A549 (cell line): ENCODE measurements at regions not wholly inside any gene's neighbourhood (a gene's known extent, or its start where the extent isn't known, plus 50 kb on each side); places are given as distances from the start of the nearest gene placed in this dataset.

Source experiments
- ATAC-seq, 2 experiments: fragments of 200-7000 bp in 1 of 2; fragments of >200 bp in 1 of 2; cut with Nextera tagmentation in 1 of 2; cut with Tn5 transposase in 1 of 2; 3 replicates each; pipeline versions ENCODE4 v1.8.0 to v1.9.1; 2018 to 2020; ENCODE audit warnings: mild to moderate bottlenecking in 1 of 2, moderate library complexity in 1 of 2
- CTCF ChIA-PET: fragments of 300-600 bp; sonication (Branson Sonifier 250); formaldehyde crosslinking; extraction: SDS; loops from one replicate; lab custom pipeline; 2021; ENCODE audit warnings: antibody characterized with exemption, inconsistent platforms; lab: Yijun Ruan, JAX
- POLR2A ChIA-PET: fragments of 350-600 bp; formaldehyde crosslinking; extraction: SDS; loops from one replicate; lab custom pipeline; 2021; ENCODE audit warnings: antibody characterized with exemption, inconsistent platforms; lab: Yijun Ruan, JAX
- DNase-seq, 2 experiments: peaks; one replicate each; pipeline versions ENCODE4 v3.0.0 to v3.0.0-alpha.2; 2011 to 2016; ENCODE audit warnings: low read depth in 1 of 2, low spot score in 1 of 2
- FAIRE-seq: peaks from 2 replicates; lab custom pipeline; 2011; peaks lifted over from hg19 to GRCh38; lab: Jason Lieb, UNC
- H3K27ac ChIP-seq, 2 experiments: fragments of >200 bp; sonication (Bioruptor Twin); formaldehyde crosslinking; 3 replicates each; pipeline ENCODE4 v1.5.1; 2016 to 2017
- H3K4me1 ChIP-seq: fragments of >200 bp; sonication (Bioruptor Twin); formaldehyde crosslinking; 3 replicates; pipeline ENCODE4 v1.6.1; 2016
- H3K4me2 ChIP-seq: fragments of >200 bp; sonication (Bioruptor Twin); formaldehyde crosslinking; 3 replicates; pipeline ENCODE4 v1.6.1; 2016
- H3K4me3 ChIP-seq: fragments of >200 bp; sonication (Bioruptor Twin); formaldehyde crosslinking; 3 replicates; pipeline ENCODE4 v1.5.1; 2016
- H3K9me3 ChIP-seq: fragments of >200 bp; sonication (Bioruptor Twin); formaldehyde crosslinking; 3 replicates; pipeline ENCODE4 v1.6.1; 2016
- CBX8 ChIP-seq: fragments of 200-600 bp; sonication (generic); IDR thresholded peaks from 2 replicates; pipeline ENCODE4 v1.6.1; 2016
- CHD2 ChIP-seq: fragments of 150-350 bp; IDR thresholded peaks from 2 replicates; pipeline ENCODE4 v1.6.1; 2014; ENCODE audit warnings: low read length; ENCODE audit not compliant: partially characterized antibody
- EHF ChIP-seq: fragments of 250-450 bp; sonication (Bioruptor Pico); IDR thresholded peaks from 2 replicates; pipeline ENCODE4 v1.5.0; 2020; ENCODE audit warnings: mild to moderate bottlenecking
- ESRRA ChIP-seq: fragments of 150-350 bp; IDR thresholded peaks from 2 replicates; pipeline ENCODE4 v1.6.1; 2014; ENCODE audit warnings: mild to moderate bottlenecking, low read length, borderline replicate concordance
- FOSB ChIP-seq: fragments of 250-450 bp; sonication (Bioruptor Pico); IDR thresholded peaks from 2 replicates; pipeline ENCODE4 v1.5.0; 2020; ENCODE audit warnings: mild to moderate bottlenecking, moderate library complexity
- FOXS1 ChIP-seq: fragments of 250-450 bp; sonication (Bioruptor Pico); IDR thresholded peaks from 2 replicates; pipeline ENCODE4 v1.5.0; 2020; ENCODE audit warnings: mild to moderate bottlenecking, moderate library complexity
- GATA3 ChIP-seq: IDR thresholded peaks from 2 replicates; pipeline ENCODE4 v1.6.1; 2012; ENCODE audit warnings: borderline replicate concordance
- HEYL ChIP-seq: fragments of 250-450 bp; sonication (Bioruptor Pico); IDR thresholded peaks from 2 replicates; pipeline ENCODE4 v1.8.0; 2021; ENCODE audit warnings: mild to moderate bottlenecking, moderate library complexity
- HOXB13 ChIP-seq: fragments of 250-450 bp; sonication (Bioruptor Pico); IDR thresholded peaks from 2 replicates; pipeline ENCODE4 v1.5.0; 2020; ENCODE audit warnings: low read depth, mild to moderate bottlenecking, moderate library complexity
- HOXB5 ChIP-seq: fragments of 250-450 bp; sonication (Bioruptor Pico); IDR thresholded peaks from 2 replicates; pipeline ENCODE4 v1.5.0; 2020; ENCODE audit warnings: mild to moderate bottlenecking, moderate library complexity
- JUNB ChIP-seq: fragments of >200 bp; sonication (Bioruptor Twin); formaldehyde crosslinking; IDR thresholded peaks from 2 replicates; pipeline ENCODE4 v1.6.1; 2016
- KDM5A ChIP-seq: fragments of 200-600 bp; sonication (generic); IDR thresholded peaks from 2 replicates; pipeline ENCODE4 v1.6.1; 2016; ENCODE audit warnings: antibody characterized with exemption, mild to moderate bottlenecking
- MAFK ChIP-seq: fragments of 450-650 bp; IDR thresholded peaks from 2 replicates; pipeline ENCODE4 v1.6.1; 2014; ENCODE audit not compliant: partially characterized antibody
- MAZ ChIP-seq: fragments of 150-350 bp; IDR thresholded peaks from 2 replicates; pipeline ENCODE4 v1.6.1; 2014; ENCODE audit warnings: antibody characterized with exemption, low read depth, low read length, borderline replicate concordance
- NR3C1 ChIP-seq: fragments of >200 bp; sonication (Bioruptor Twin); formaldehyde crosslinking; IDR thresholded peaks from 3 replicates; pipeline ENCODE4 v1.6.1; 2017
- PHF8 ChIP-seq: fragments of 200-600 bp; sonication (generic); IDR thresholded peaks from 2 replicates; pipeline ENCODE4 v1.6.1; 2016; ENCODE audit warnings: low read depth, mild to moderate bottlenecking, antibody characterized with exemption, moderate library complexity, borderline replicate concordance
- POLR2AphosphoS2 ChIP-seq: conservative IDR thresholded peaks from 2 replicates; pipeline ENCODE4 v1.6.1; 2012; ENCODE audit warnings: low read length, improper control_type of control experiment, inconsistent platforms
- RARB ChIP-seq: fragments of 250-450 bp; sonication (Bioruptor Pico); IDR thresholded peaks from 2 replicates; pipeline ENCODE4 v1.8.0; 2021; ENCODE audit warnings: mild to moderate bottlenecking, moderate library complexity
- RNF2 ChIP-seq: fragments of 200-600 bp; sonication (generic); IDR thresholded peaks from 2 replicates; pipeline ENCODE4 v1.6.1; 2016; ENCODE audit warnings: low read depth, mild to moderate bottlenecking, antibody characterized with exemption, moderate library complexity, borderline replicate concordance
- USF2 ChIP-seq: fragments of 450-650 bp; IDR thresholded peaks from 2 replicates; pipeline ENCODE4 v1.6.1; 2014; ENCODE audit warnings: antibody characterized with exemption
- ZC3H11A ChIP-seq: fragments of 450-650 bp; IDR thresholded peaks from 2 replicates; pipeline ENCODE4 v1.6.1; 2014; ENCODE audit warnings: antibody characterized with exemption, mild to moderate bottlenecking
- ZSCAN20 ChIP-seq: fragments of 250-450 bp; sonication (Bioruptor Pico); IDR thresholded peaks from 2 replicates; pipeline ENCODE4 v1.8.0; 2022; ENCODE audit warnings: mild to moderate bottlenecking, moderate library complexity
- WGBS: methylation state at CpG from one replicate; pipeline ENCODE4 v1.1.6; 2017; ENCODE audit errors: missing lambda C conversion rate; 5-methylcytosine and 5-hydroxymethylcytosine counted together
- TF ChIP-seq, protein P1 (sequence below): fragments of >200 bp; sonication (Bioruptor Twin); formaldehyde crosslinking; IDR thresholded peaks from 3 replicates; pipeline ENCODE4 v1.5.1; 2016
- TF ChIP-seq, protein P2 (sequence below): IDR thresholded peaks from 2 replicates; pipeline ENCODE4 v1.6.1; 2012

DNA sequence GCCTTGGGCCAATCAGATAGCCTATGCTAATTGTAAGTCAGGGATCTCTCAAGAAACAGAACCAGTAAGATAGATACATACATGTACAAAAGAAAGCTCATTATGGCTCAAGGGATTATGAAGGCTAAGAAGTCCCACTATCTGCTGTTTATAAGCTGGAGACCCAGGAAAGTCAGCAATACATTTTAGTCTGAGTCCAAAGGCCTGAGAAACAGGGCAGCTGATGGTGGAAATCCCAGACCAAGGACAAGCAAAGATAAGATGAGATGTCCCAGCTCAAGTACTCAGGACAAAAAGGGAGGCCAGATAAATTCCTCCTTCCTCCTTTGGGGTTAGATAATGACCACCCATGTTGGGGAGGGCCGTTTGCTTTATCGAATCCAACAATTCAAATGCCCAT lies 269.9 kb downstream of the AJAP1 start:
- H3K9me3 ChIP-seq: no peaks in the 10 kb centered on the region
- POLR2A ChIA-PET: no interaction called here
- TF ChIP-seq ZSCAN20 (CRISPR knock-in tag): no peak
- TF ChIP-seq ZC3H11A: no peak
- TF ChIP-seq CHD2: no peak
- no peak for TF ChIP-seq RNF2
- TF ChIP-seq FOSB (CRISPR knock-in tag): no peak
- TF ChIP-seq FOXS1 (CRISPR knock-in tag): no peak
- TF ChIP-seq, all 56 proteins: peak for 0
- Histone ChIP-seq H3K4me2 (no peak overlapping the region), H3K27ac (no peak overlapping the region), H3K4me3 (no peak overlapping the region), H3K4me1 (no peaks in the 10 kb centered on the region)
- WGBS: 6% methylated on average over 2 of the region's 2 CpGs
- FAIRE-seq (no peak), ATAC-seq (no peak), DNase-seq (no peak)
- CTCF ChIA-PET: interaction anchor here (1.3 kb wide), 1 partner anchor 12 kb away, joined by 4 read pairs; no protein-coding TSS in a partner anchor

GRCh38 chr1:4916610-4917009 lies 262.2 kb downstream of the AJAP1 start:
- Histone ChIP-seq H3K9me3 (no peaks in the 10 kb centered on the region), H3K4me2 (no peak overlapping the region), H3K4me3 (no peak overlapping the region), H3K27ac (no peak overlapping the region), H3K4me1 (no peaks in the 10 kb centered on the region)
- 0% methylated on average over 5 of the region's 7 CpGs for WGBS
- DNase-seq: no peak
- CTCF ChIA-PET: no interaction called here
- TF ChIP-seq RARB (CRISPR knock-in tag) (no peak), NR3C1 (no peak), USF2 (no peak), PHF8 (no peak), ESRRA (no peak), MAZ (no peak), GATA3 (no peak), POLR2AphosphoS2 (no peak), HEYL (CRISPR knock-in tag) (no peak), CBX8 (no peak), EHF (CRISPR knock-in tag) (no peak), HOXB5 (CRISPR knock-in tag) (no peak), RNF2 (no peak), JUNB (no peak)
- TF ChIP-seq, protein P1, sequence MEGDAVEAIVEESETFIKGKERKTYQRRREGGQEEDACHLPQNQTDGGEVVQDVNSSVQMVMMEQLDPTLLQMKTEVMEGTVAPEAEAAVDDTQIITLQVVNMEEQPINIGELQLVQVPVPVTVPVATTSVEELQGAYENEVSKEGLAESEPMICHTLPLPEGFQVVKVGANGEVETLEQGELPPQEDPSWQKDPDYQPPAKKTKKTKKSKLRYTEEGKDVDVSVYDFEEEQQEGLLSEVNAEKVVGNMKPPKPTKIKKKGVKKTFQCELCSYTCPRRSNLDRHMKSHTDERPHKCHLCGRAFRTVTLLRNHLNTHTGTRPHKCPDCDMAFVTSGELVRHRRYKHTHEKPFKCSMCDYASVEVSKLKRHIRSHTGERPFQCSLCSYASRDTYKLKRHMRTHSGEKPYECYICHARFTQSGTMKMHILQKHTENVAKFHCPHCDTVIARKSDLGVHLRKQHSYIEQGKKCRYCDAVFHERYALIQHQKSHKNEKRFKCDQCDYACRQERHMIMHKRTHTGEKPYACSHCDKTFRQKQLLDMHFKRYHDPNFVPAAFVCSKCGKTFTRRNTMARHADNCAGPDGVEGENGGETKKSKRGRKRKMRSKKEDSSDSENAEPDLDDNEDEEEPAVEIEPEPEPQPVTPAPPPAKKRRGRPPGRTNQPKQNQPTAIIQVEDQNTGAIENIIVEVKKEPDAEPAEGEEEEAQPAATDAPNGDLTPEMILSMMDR: no peak
- TF ChIP-seq, protein P2, sequence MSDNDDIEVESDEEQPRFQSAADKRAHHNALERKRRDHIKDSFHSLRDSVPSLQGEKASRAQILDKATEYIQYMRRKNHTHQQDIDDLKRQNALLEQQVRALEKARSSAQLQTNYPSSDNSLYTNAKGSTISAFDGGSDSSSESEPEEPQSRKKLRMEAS: no peak
- POLR2A ChIA-PET: no interaction called here
- no peak for ATAC-seq
- no peak for FAIRE-seq

DNA sequence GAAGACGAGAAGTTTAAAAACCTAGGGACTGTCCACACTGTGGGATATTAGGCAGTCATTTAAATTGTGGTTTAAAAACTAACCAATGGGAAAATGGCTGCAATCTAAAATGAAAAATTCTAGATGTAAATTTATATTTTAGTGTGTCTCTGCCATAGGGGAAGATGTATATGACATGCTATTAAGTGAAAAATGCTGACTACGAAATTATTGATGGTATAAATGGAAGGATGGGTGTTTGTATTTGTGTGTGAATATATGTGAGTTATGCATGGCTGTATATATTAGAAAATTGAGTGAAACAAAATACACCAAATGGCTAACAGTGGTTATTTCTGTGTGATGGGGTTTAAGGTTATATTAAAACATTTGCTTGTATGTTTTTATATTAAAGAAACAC lies 260.7 kb downstream of the AJAP1 start:
- POLR2A ChIA-PET: no interaction called here
- Histone ChIP-seq H3K4me2 (no peak overlapping the region), H3K27ac (no peak overlapping the region), H3K9me3 (no peaks in the 10 kb centered on the region), H3K4me1 (no peaks in the 10 kb centered on the region), H3K4me3 (no peak overlapping the region)
- CTCF ChIA-PET: no interaction called here
- 4% methylated on average over 2 of the region's 2 CpGs for WGBS
- TF ChIP-seq KDM5A (no peak), HOXB13 (CRISPR knock-in tag) (no peak), MAFK (peak; percentile 84), GATA3 (no peak)
- DNase-seq (no peak), ATAC-seq (no peak), FAIRE-seq (no peak)
